ENCODE measurements at regions not wholly inside any gene's neighbourhood (a gene's known extent, or its start where the extent isn't known, plus 50 kb on each side); places are given as distances from the start of the nearest gene placed in this dataset.

- Histone ChIP-seq H2AFZ (ENCODE audit: low read length) (no peak overlapping the region), H3F3A (ENCODE audit: insufficient read depth, low read length) (no peaks in the 10 kb centered on the region), H3K9me2 (ENCODE audit: low read depth, low read length) (no peaks in the 10 kb centered on the region), H3K4me1 (ENCODE audit: insufficient read depth, low read length, severe bottlenecking) (no peaks in the 10 kb centered on the region), H3K79me2 (ENCODE audit: insufficient read depth, low read length) (no peaks in the 10 kb centered on the region), H3K9me3 (ENCODE audit: low read length) (no peaks in the 10 kb centered on the region), H3K4me3 (ENCODE audit: low read depth, low read length, poor library complexity, severe bottlenecking) (no peak overlapping the region), H4K20me1 (ENCODE audit: insufficient read depth, low read length) (no peaks in the 10 kb centered on the region), H3K4me2 (ENCODE audit: low read length) (no peak overlapping the region), H3K36me3 (ENCODE audit: insufficient read depth, low read length) (no peaks in the 10 kb centered on the region), H3K9ac (ENCODE audit: low read length) (no peak overlapping the region), H3K27ac (ENCODE audit: low read depth, low read length, poor library complexity, severe bottlenecking) (no peak overlapping the region), H3K27me3 (ENCODE audit: insufficient read depth, low read length) (no peaks in the 10 kb centered on the region)
- TF ChIP-seq, protein P1, sequence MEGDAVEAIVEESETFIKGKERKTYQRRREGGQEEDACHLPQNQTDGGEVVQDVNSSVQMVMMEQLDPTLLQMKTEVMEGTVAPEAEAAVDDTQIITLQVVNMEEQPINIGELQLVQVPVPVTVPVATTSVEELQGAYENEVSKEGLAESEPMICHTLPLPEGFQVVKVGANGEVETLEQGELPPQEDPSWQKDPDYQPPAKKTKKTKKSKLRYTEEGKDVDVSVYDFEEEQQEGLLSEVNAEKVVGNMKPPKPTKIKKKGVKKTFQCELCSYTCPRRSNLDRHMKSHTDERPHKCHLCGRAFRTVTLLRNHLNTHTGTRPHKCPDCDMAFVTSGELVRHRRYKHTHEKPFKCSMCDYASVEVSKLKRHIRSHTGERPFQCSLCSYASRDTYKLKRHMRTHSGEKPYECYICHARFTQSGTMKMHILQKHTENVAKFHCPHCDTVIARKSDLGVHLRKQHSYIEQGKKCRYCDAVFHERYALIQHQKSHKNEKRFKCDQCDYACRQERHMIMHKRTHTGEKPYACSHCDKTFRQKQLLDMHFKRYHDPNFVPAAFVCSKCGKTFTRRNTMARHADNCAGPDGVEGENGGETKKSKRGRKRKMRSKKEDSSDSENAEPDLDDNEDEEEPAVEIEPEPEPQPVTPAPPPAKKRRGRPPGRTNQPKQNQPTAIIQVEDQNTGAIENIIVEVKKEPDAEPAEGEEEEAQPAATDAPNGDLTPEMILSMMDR (IDR thresholded peaks at IDR 0.05; ENCODE audit: low read length), result no peak
- TF ChIP-seq EZH2 (IDR thresholded peaks at IDR 0.05; ENCODE audit: borderline replicate concordance, low read length), result no peak
These were observed 313.8 kb downstream of the S1PR1 start for GRCh38 chr1:101550581-101550980.

GRCh38 chr1:101566883-101567538 is 330.2 kb downstream of the S1PR1 start:
- Histone ChIP-seq H4K20me1 (ENCODE audit: insufficient read depth, low read length) (no peaks in the 10 kb centered on the region), H3K79me2 (ENCODE audit: insufficient read depth, low read length) (no peaks in the 10 kb centered on the region), H3K27ac (ENCODE audit: low read depth, low read length, poor library complexity, severe bottlenecking) (no peak overlapping the region), H3K36me3 (ENCODE audit: insufficient read depth, low read length) (no peaks in the 10 kb centered on the region), H3F3A (ENCODE audit: insufficient read depth, low read length) (no peaks in the 10 kb centered on the region), H3K4me1 (ENCODE audit: insufficient read depth, low read length, severe bottlenecking) (no peaks in the 10 kb centered on the region), H3K9ac (ENCODE audit: low read length) (no peak overlapping the region), H3K9me2 (ENCODE audit: low read depth, low read length) (no peaks in the 10 kb centered on the region), H3K9me3 (ENCODE audit: low read length) (no peaks in the 10 kb centered on the region), H3K4me2 (ENCODE audit: low read length) (no peak overlapping the region), H3K4me3 (ENCODE audit: low read depth, low read length, poor library complexity, severe bottlenecking) (no peak overlapping the region), H3K27me3 (ENCODE audit: insufficient read depth, low read length) (no peaks in the 10 kb centered on the region), H2AFZ (ENCODE audit: low read length) (no peak overlapping the region)
- TF ChIP-seq EZH2 (IDR thresholded peaks at IDR 0.05; ENCODE audit: borderline replicate concordance, low read length), result no peak
- TF ChIP-seq, protein P1 (IDR thresholded peaks at IDR 0.05; ENCODE audit: low read length), result no peak

DNA sequence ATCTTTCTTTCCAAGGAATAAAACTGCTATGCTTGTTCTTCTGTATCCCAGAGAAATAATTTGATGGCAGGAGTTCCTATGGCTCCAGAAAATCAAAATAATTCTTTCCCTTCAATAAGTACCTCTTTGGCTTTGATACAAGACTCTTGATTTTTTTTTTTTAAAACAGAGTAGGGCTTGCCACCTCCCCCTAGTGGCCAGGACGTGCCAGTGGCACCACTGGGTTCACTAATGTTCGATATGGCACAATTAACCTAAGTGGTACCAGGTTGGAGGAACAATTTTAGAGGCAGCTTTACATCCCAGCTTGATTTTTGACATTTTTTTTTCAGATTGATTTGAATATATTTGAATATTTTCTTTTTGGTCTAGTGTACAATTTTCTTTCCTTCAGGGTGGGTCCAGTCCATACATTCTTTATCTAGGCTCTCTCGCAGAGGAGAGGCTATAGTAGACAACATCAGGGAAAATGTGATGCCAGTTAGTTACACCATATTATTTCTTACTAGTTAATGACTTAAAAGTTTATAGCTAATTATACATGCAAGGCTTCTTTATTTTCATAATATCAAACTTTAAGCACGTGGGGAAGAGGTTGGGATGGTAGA is 330.9 kb downstream of the S1PR1 start:
- Histone ChIP-seq H3K27me3 (ENCODE audit: insufficient read depth, low read length) (no peaks in the 10 kb centered on the region), H3K27ac (ENCODE audit: low read depth, low read length, poor library complexity, severe bottlenecking) (no peak overlapping the region), H3K9me2 (ENCODE audit: low read depth, low read length) (no peaks in the 10 kb centered on the region), H3K9ac (ENCODE audit: low read length) (no peak overlapping the region), H3K9me3 (ENCODE audit: low read length) (no peaks in the 10 kb centered on the region), H3K36me3 (ENCODE audit: insufficient read depth, low read length) (no peaks in the 10 kb centered on the region), H3K4me3 (ENCODE audit: low read depth, low read length, poor library complexity, severe bottlenecking) (no peak overlapping the region), H3K4me1 (ENCODE audit: insufficient read depth, low read length, severe bottlenecking) (no peaks in the 10 kb centered on the region), H3K79me2 (ENCODE audit: insufficient read depth, low read length) (no peaks in the 10 kb centered on the region), H4K20me1 (ENCODE audit: insufficient read depth, low read length) (no peaks in the 10 kb centered on the region), H2AFZ (ENCODE audit: low read length) (no peak overlapping the region), H3F3A (ENCODE audit: insufficient read depth, low read length) (no peaks in the 10 kb centered on the region), H3K4me2 (ENCODE audit: low read length) (no peak overlapping the region)
- TF ChIP-seq, protein P1 (IDR thresholded peaks at IDR 0.05; ENCODE audit: low read length), result peak; percentile 98
- no peak for TF ChIP-seq EZH2 (IDR thresholded peaks at IDR 0.05; ENCODE audit: borderline replicate concordance, low read length)
